ENCODE measurements at regions not wholly inside any gene's neighbourhood (a gene's known extent, or its start where the extent isn't known, plus 50 kb on each side); places are given as distances from the start of the nearest gene placed in this dataset.

- H3K4me3 ChIP-seq (replicated peaks in 1 of 2; ENCODE audit: low read depth in 2 of 2, low read length in 2 of 2): no peak overlapping the region
- DNase-seq (ENCODE audit: low read depth in 2 of 2): no peak
- TF ChIP-seq CTCF (IDR thresholded peaks at IDR 0.05; ENCODE audit: low read depth, low read length): no peak
Observed at GRCh38 chr11:71183878-71184277, 68.5 kb downstream of the SHANK2 start.

GRCh38 chr11:71182791-71183677 is 69.3 kb downstream of the SHANK2 start:
- no peak for TF ChIP-seq CTCF (IDR thresholded peaks at IDR 0.05; ENCODE audit: low read depth, low read length)
- no peak for DNase-seq (ENCODE audit: low read depth in 2 of 2)
- no peak overlapping the region for H3K4me3 ChIP-seq (replicated peaks in 1 of 2; ENCODE audit: low read depth in 2 of 2, low read length in 2 of 2)

GRCh38 chr11:71181566-71181965 is 70.8 kb downstream of the SHANK2 start:
- DNase-seq (ENCODE audit: low read depth in 2 of 2): no peak
- no peak for TF ChIP-seq CTCF (IDR thresholded peaks at IDR 0.05; ENCODE audit: low read depth, low read length)
- no peak overlapping the region for H3K4me3 ChIP-seq (replicated peaks in 1 of 2; ENCODE audit: low read depth in 2 of 2, low read length in 2 of 2)

- H3K4me3 ChIP-seq (replicated peaks in 1 of 2; ENCODE audit: low read depth in 2 of 2, low read length in 2 of 2): no peak overlapping the region
- DNase-seq (ENCODE audit: low read depth in 2 of 2): no peak
- no peak for TF ChIP-seq CTCF (IDR thresholded peaks at IDR 0.05; ENCODE audit: low read depth, low read length)
Observed at GRCh38 chr11:71180694-71181470, 71.5 kb downstream of the SHANK2 start.

GRCh38 chr11:71179877-71180605 is 72.3 kb downstream of the SHANK2 start:
- no peak for TF ChIP-seq CTCF (IDR thresholded peaks at IDR 0.05; ENCODE audit: low read depth, low read length)
- no peak for DNase-seq (ENCODE audit: low read depth in 2 of 2)
- H3K4me3 ChIP-seq (replicated peaks in 1 of 2; ENCODE audit: low read depth in 2 of 2, low read length in 2 of 2): no peak overlapping the region

GRCh38 chr11:71178076-71178475 is 74.3 kb downstream of the SHANK2 start:
- TF ChIP-seq CTCF (IDR thresholded peaks at IDR 0.05; ENCODE audit: low read depth, low read length): no peak
- DNase-seq (ENCODE audit: low read depth in 2 of 2): no peak
- no peak overlapping the region for H3K4me3 ChIP-seq (replicated peaks in 1 of 2; ENCODE audit: low read depth in 2 of 2, low read length in 2 of 2)
